GM12878 (cell line): ENCODE measurements at regions not wholly inside any gene's neighbourhood (a gene's known extent, or its start where the extent isn't known, plus 50 kb on each side); places are given as distances from the start of the nearest gene placed in this dataset.

ENCODE experiments used
- ATAC-seq: fragments of 200-7000 bp; cut with Tn5 transposase; 3 replicates; pipeline ENCODE4 v1.9.1; 2020; ENCODE audit warnings: mild to moderate bottlenecking, moderate library complexity
- BruUV-seq: library from RNA; stranded (reverse); fragments of 400-500 nt; replicated peaks from 2 replicates; lab custom pipeline; 2021; lab: Mats Ljungman, UMichigan
- CTCF ChIA-PET: fragments of 300-600 bp; sonication (Branson Sonifier 250); formaldehyde crosslinking; extraction: SDS; loops from one replicate; lab custom pipeline; 2021; ENCODE audit warnings: inconsistent platforms; lab: Yijun Ruan, JAX
- POLR2A ChIA-PET: fragments of 350-600 bp; formaldehyde crosslinking; extraction: SDS; loops from one replicate; lab custom pipeline; 2021; ENCODE audit warnings: inconsistent platforms; lab: Charles Lee
- RAD21 ChIA-PET: fragments of 300-600 bp; sonication (Branson Sonifier 250); formaldehyde crosslinking; loops from one replicate; lab custom pipeline; 2023; ENCODE audit warnings: antibody characterized with exemption; ENCODE audit not compliant: unreplicated experiment; lab: Charles Lee
- SMC1A ChIA-PET: fragments of 300-600 bp; sonication (Branson Sonifier 250); formaldehyde crosslinking; loops from one replicate; lab custom pipeline; 2023; ENCODE audit not compliant: unreplicated experiment, uncharacterized antibody; lab: Charles Lee
- DNase-seq: peaks from one replicate; pipeline ENCODE4 v3.0.0-alpha.2; 2011; ENCODE audit warnings: low read depth, low spot score
- FAIRE-seq: peaks from 3 replicates; lab custom pipeline; 2011; peaks lifted over from hg19 to GRCh38; lab: Jason Lieb, UNC
- H2AFZ ChIP-seq: 2 replicates; pipeline ENCODE4 v1.6.0; 2011; ENCODE audit warnings: low read depth, low read length, control low read depth; ENCODE audit not compliant: control insufficient read depth
- H3K27ac ChIP-seq: 2 replicates; pipeline ENCODE4 v1.5.1; 2011; ENCODE audit warnings: control low read depth; ENCODE audit not compliant: control insufficient read depth, insufficient read depth
- H3K27me3 ChIP-seq, 2 experiments: replicated peaks in 1 of 2; 2 replicates each; pipeline versions ENCODE4 v1.6.0 to v1.6.1; 2011; ENCODE audit warnings: low read length in 1 of 2; ENCODE audit not compliant: control insufficient read depth in 2 of 2, insufficient read depth in 2 of 2
- H3K36me3 ChIP-seq, 2 experiments: 2 replicates each; pipeline ENCODE4 v1.5.1; 2011; ENCODE audit warnings: low read length in 1 of 2; ENCODE audit not compliant: control insufficient read depth in 2 of 2, insufficient read depth in 2 of 2
- H3K4me1 ChIP-seq: 2 replicates; pipeline ENCODE4 v1.6.1; 2011; ENCODE audit warnings: mild to moderate bottlenecking, low read length, moderate library complexity, mixed read lengths; ENCODE audit not compliant: control insufficient read depth, insufficient read depth
- H3K4me2 ChIP-seq: 2 replicates; pipeline ENCODE4 v1.6.0; 2011; ENCODE audit warnings: control low read depth; ENCODE audit not compliant: control insufficient read depth, insufficient read depth
- H3K4me3 ChIP-seq: fragments of 200-600 bp; sonication (generic); 2 replicates; pipeline ENCODE4 v1.5.1; 2016
- H3K79me2 ChIP-seq: 2 replicates; pipeline ENCODE4 v1.6.0; 2011; ENCODE audit warnings: low read length; ENCODE audit not compliant: control insufficient read depth, insufficient read depth
- H3K9ac ChIP-seq: 2 replicates; pipeline ENCODE4 v1.8.0; 2011; ENCODE audit warnings: low read length, control low read depth, mixed read lengths; ENCODE audit not compliant: control insufficient read depth, insufficient read depth
- H3K9me3 ChIP-seq: replicated peaks from 3 replicates; pipeline ENCODE4 v1.5.1; 2011; ENCODE audit warnings: mild to moderate bottlenecking, low read length; ENCODE audit not compliant: control insufficient read depth, insufficient read depth
- H4K20me1 ChIP-seq: 2 replicates; pipeline ENCODE4 v1.6.0; 2011; ENCODE audit not compliant: control insufficient read depth, insufficient read depth
- ATF3 ChIP-seq: IDR thresholded peaks from 2 replicates; pipeline ENCODE4 v1.6.1; 2011; ENCODE audit warnings: low read depth, mild to moderate bottlenecking, low read length, moderate library complexity, borderline replicate concordance; ENCODE audit errors: extremely low read depth
- BMI1 ChIP-seq: fragments of 450-650 bp; IDR thresholded peaks from 2 replicates; pipeline ENCODE4 v1.6.1; 2016; ENCODE audit warnings: mild to moderate bottlenecking, moderate library complexity, borderline replicate concordance
- BRCA1 ChIP-seq: IDR thresholded peaks from 2 replicates; pipeline ENCODE4 v1.6.1; 2011; ENCODE audit warnings: low read depth, low read length, improper control_type of control experiment
- CTCF ChIP-seq, 3 experiments: IDR thresholded peaks in 2 of 3; conservative IDR thresholded peaks in 1 of 3; 2 replicates each; pipeline ENCODE4 v1.5.1; 2011; ENCODE audit warnings: low read depth in 3 of 3, low read length in 3 of 3, mild to moderate bottlenecking in 3 of 3, control low read depth in 2 of 3, moderate library complexity in 2 of 3, inconsistent platforms in 1 of 3, mixed read lengths in 1 of 3; ENCODE audit not compliant: control insufficient read depth in 2 of 3, insufficient read depth in 1 of 3; ENCODE audit errors: extremely low read depth in 1 of 3
- ELK1 ChIP-seq: IDR thresholded peaks from 2 replicates; pipeline ENCODE4 v1.6.1; 2012; ENCODE audit warnings: low read depth, low read length, improper control_type of control experiment
- IKZF1 ChIP-seq: fragments of 450-650 bp; conservative IDR thresholded peaks from 2 replicates; pipeline ENCODE4 v1.6.1; 2017; ENCODE audit warnings: antibody characterized with exemption, mild to moderate bottlenecking
- KAT2A ChIP-seq: conservative IDR thresholded peaks from 2 replicates; pipeline ENCODE4 v1.6.1; 2011; ENCODE audit warnings: low read depth, low read length; ENCODE audit not compliant: control insufficient read depth
- MLLT1 ChIP-seq: fragments of 450-650 bp; IDR thresholded peaks from 2 replicates; pipeline ENCODE4 v1.6.1; 2016; ENCODE audit warnings: mild to moderate bottlenecking
- NRF1 ChIP-seq: conservative IDR thresholded peaks from 2 replicates; pipeline ENCODE4 v1.6.1; 2011; ENCODE audit warnings: mild to moderate bottlenecking, low read depth, low read length, improper control_type of control experiment
- RAD21 ChIP-seq: IDR thresholded peaks from 2 replicates; pipeline ENCODE4 v1.6.1; 2011; ENCODE audit warnings: mild to moderate bottlenecking, low read depth, low read length, moderate library complexity; ENCODE audit not compliant: insufficient read depth
- RAD51 ChIP-seq: fragments of 450-650 bp; IDR thresholded peaks from 2 replicates; pipeline ENCODE4 v1.6.1; 2016; ENCODE audit warnings: moderate library complexity, mild to moderate bottlenecking, inconsistent platforms
- RBBP5 ChIP-seq: fragments of 200-600 bp; sonication (generic); conservative IDR thresholded peaks from 2 replicates; pipeline ENCODE4 v1.6.1; 2016
- RELA ChIP-seq: fragments of 450-650 bp; IDR thresholded peaks from 2 replicates; pipeline ENCODE4 v1.8.0; 2014; ENCODE audit warnings: borderline replicate concordance; ENCODE audit not compliant: partially characterized antibody
- RUNX3 ChIP-seq: IDR thresholded peaks from 2 replicates; pipeline ENCODE4 v1.6.1; 2012; ENCODE audit warnings: low read length, inconsistent platforms
- SMAD5 ChIP-seq: IDR thresholded peaks from 2 replicates; pipeline ENCODE4 v1.6.1; 2016; ENCODE audit warnings: antibody characterized with exemption, low read depth
- SMC3 ChIP-seq: IDR thresholded peaks from 2 replicates; pipeline ENCODE4 v1.6.1; 2011; ENCODE audit warnings: low read length, improper control_type of control experiment, borderline replicate concordance
- ZBED1 ChIP-seq: IDR thresholded peaks from 2 replicates; pipeline ENCODE4 v1.6.1; 2016; ENCODE audit warnings: borderline replicate concordance
- ZNF24 ChIP-seq: fragments of 450-650 bp; IDR thresholded peaks from 2 replicates; pipeline ENCODE4 v1.6.1; 2017; ENCODE audit warnings: antibody characterized with exemption, mild to moderate bottlenecking
- ZZZ3 ChIP-seq: IDR thresholded peaks from 2 replicates; pipeline ENCODE4 v1.6.1; 2011; ENCODE audit warnings: low read depth; ENCODE audit not compliant: control insufficient read depth, insufficient read length
- WGBS: methylation state at CpG from one replicate; pipeline ENCODE4 v1.1.6; 2016; ENCODE audit warnings: low lambda C conversion rate; ENCODE audit not compliant: insufficient replicate concordance, insufficient coverage; ENCODE audit errors: missing lambda C conversion rate; 5-methylcytosine and 5-hydroxymethylcytosine counted together
- in situ Hi-C: fragments of 300-500 bp; cut with MboI; formaldehyde crosslinking; loops from 9 replicates; pipeline ENCODE4 v1.14.3; 2018; ENCODE audit warnings: mixed read lengths
- intact Hi-C: fragments of 100-400 bp; cut with micrococcal nuclease; formaldehyde crosslinking; loops from one replicate; pipeline ENCODE4 v1.14.2; 2022; ENCODE audit not compliant: unreplicated experiment

GRCh38 chr1:14113841-14114567, 414.0 kb downstream of the PRDM2 start:
- no peak overlapping the region for H3K4me2 ChIP-seq
- in situ Hi-C loops: no loop called here
- no peaks in the 10 kb centered on the region for H4K20me1 ChIP-seq
- no peaks in the 10 kb centered on the region for H3K4me1 ChIP-seq
- FAIRE-seq (no peak), ATAC-seq (peak; percentile 48; the same call in 2 of the 3 replicates), DNase-seq (no peak)
- H3K9ac ChIP-seq: no peak overlapping the region
- WGBS: under 1% methylated on average over 15 of the region's 15 CpGs
- H3K79me2 ChIP-seq: no peaks in the 10 kb centered on the region
- SMC1A ChIA-PET: interaction anchor here (0.7 to 0.9 kb wide), 3 partner anchors 341 to 460 kb away, joined by 3 to 5 read pairs (median 3); no protein-coding TSS in a partner anchor
- RAD21 ChIA-PET: interaction anchor here (0.8 to 1.3 kb wide), 4 partner anchors 180 to 933 kb away, joined by 3 to 5 read pairs (median 4); no protein-coding TSS in a partner anchor
- no TSS peak for BruUV-seq
- TF ChIP-seq ZBED1 (no peak), SMAD5 (no peak), RAD21 (peak; percentile 57), ELK1 (no peak), KAT2A (no peak), BRCA1 (no peak), SMC3 (peak; percentile 68), ZNF24 (no peak), ZZZ3 (no peak), BMI1 (no peak), RUNX3 (peak; percentile 32; the same call in 1 of the 2 replicates), RELA (no peak), RAD51 (no peak), MLLT1 (no peak), NRF1 (no peak), CTCF (IDR thresholded peaks at IDR 0.05 in 2 of 3, conservative IDR thresholded peaks at IDR 0.05 in 1 of 3; ENCODE audit: control insufficient read depth in 2 of 3, extremely low read depth in 1 of 3, insufficient read depth in 1 of 3, low read depth in 3 of 3, low read length in 3 of 3) (peak; percentile 29 to 58 (median 50); a peak in 4 of 6 replicates), ATF3 (no peak), RBBP5 (no peak), IKZF1 (no peak)
- H3K36me3 ChIP-seq: no peaks in the 10 kb centered on the region
- no peak overlapping the region for H2AFZ ChIP-seq
- intact Hi-C loops: loop anchor here (2.0 to 5.0 kb wide), 2 partner anchors 459 to 933 kb away; no protein-coding TSS in a partner anchor
- H3K4me3 ChIP-seq: no peak overlapping the region
- POLR2A ChIA-PET: no interaction called here
- no peaks in the 10 kb centered on the region for H3K9me3 ChIP-seq
- CTCF ChIA-PET: interaction anchor here (0.5 to 1.3 kb wide), 4 partner anchors 13 to 913 kb away, joined by 3 to 10 read pairs (median 3); no protein-coding TSS in a partner anchor
- no peak overlapping the region for H3K27ac ChIP-seq
- no peaks in the 10 kb centered on the region for H3K27me3 ChIP-seq
